ENCODE measurements at regions not wholly inside any gene's neighbourhood (a gene's known extent, or its start where the extent isn't known, plus 50 kb on each side); places are given as distances from the start of the nearest gene placed in this dataset.

- H3K4me1 ChIP-seq (ENCODE audit: control insufficient read depth in 1 of 2, extremely low read depth in 1 of 2, insufficient read depth in 2 of 2, low read length in 2 of 2): no peaks in the 10 kb centered on the region
- H3K4me3 ChIP-seq (ENCODE audit: control insufficient read depth in 1 of 2, extremely low read depth in 1 of 2, low read length in 1 of 2): no peak overlapping the region
- H3K27me3 Mint-ChIP-seq: no peaks in the 10 kb centered on the region
- H3K4me3 Mint-ChIP-seq: no peak overlapping the region
- ATAC-seq (replicated peaks in 1 of 4) (no peak), DNase-seq (no peak)
- no peaks in the 10 kb centered on the region for H3K36me3 Mint-ChIP-seq
- ChIA-PET POLR2A (no interaction called here), CTCF (no interaction called here)
- H3K27ac Mint-ChIP-seq: no peak overlapping the region
- H3K27ac ChIP-seq (ENCODE audit: low read length): no peak overlapping the region
- no peaks in the 10 kb centered on the region for H3K27me3 ChIP-seq (replicated peaks in 1 of 2; ENCODE audit: control insufficient read depth in 2 of 2, extremely low read depth in 1 of 2, insufficient read depth in 2 of 2, low read length in 1 of 2)
- H3K36me3 ChIP-seq (ENCODE audit: control insufficient read depth in 2 of 2, extremely low read depth in 1 of 2, insufficient read depth in 1 of 2, low read length in 1 of 2): no peaks in the 10 kb centered on the region
- peaks cover 0 to 12% (median 7%) of the 10 kb centered on the region in 3 donors for H3K9me3 Mint-ChIP-seq
- no peaks in the 10 kb centered on the region for H3K4me1 Mint-ChIP-seq
- WGBS (ENCODE audit: insufficient coverage): 60% methylated on average over 1 of the region's 5 CpGs
- H3K9me3 ChIP-seq: no peaks in the 10 kb centered on the region
These were observed 313.9 kb upstream of the SALL1 start for GRCh38 chr16:51464996-51465395.

GRCh38 chr16:51461255-51461654, 310.2 kb upstream of the SALL1 start:
- H3K36me3 Mint-ChIP-seq: no peaks in the 10 kb centered on the region
- H3K4me1 Mint-ChIP-seq: no peaks in the 10 kb centered on the region
- CTCF ChIA-PET: no interaction called here
- H3K27me3 Mint-ChIP-seq: no peaks in the 10 kb centered on the region
- Histone ChIP-seq H3K9me3 (no peaks in the 10 kb centered on the region), H3K36me3 (ENCODE audit: control insufficient read depth in 2 of 2, extremely low read depth in 1 of 2, insufficient read depth in 1 of 2, low read length in 1 of 2) (no peaks in the 10 kb centered on the region), H3K27me3 (replicated peaks in 1 of 2; ENCODE audit: control insufficient read depth in 2 of 2, extremely low read depth in 1 of 2, insufficient read depth in 2 of 2, low read length in 1 of 2) (no peaks in the 10 kb centered on the region), H3K4me3 (ENCODE audit: control insufficient read depth in 1 of 2, extremely low read depth in 1 of 2, low read length in 1 of 2) (no peak overlapping the region), H3K27ac (ENCODE audit: low read length) (no peak overlapping the region), H3K4me1 (ENCODE audit: control insufficient read depth in 1 of 2, extremely low read depth in 1 of 2, insufficient read depth in 2 of 2, low read length in 2 of 2) (no peaks in the 10 kb centered on the region)
- H3K27ac Mint-ChIP-seq: no peak overlapping the region
- ATAC-seq (replicated peaks in 1 of 4) (no peak), DNase-seq (no peak)
- H3K9me3 Mint-ChIP-seq: peaks cover 3 to 18% (median 9%) of the 10 kb centered on the region in 3 donors
- H3K4me3 Mint-ChIP-seq: no peak overlapping the region
- POLR2A ChIA-PET: no interaction called here
- 44% methylated on average over 1 of the region's 4 CpGs for WGBS (ENCODE audit: insufficient coverage)

- H3K27me3 Mint-ChIP-seq: no peaks in the 10 kb centered on the region
- peaks cover 6 to 15% (median 10%) of the 10 kb centered on the region in 3 donors for H3K9me3 Mint-ChIP-seq
- H3K4me1 Mint-ChIP-seq: no peaks in the 10 kb centered on the region
- no peak overlapping the region for H3K4me3 Mint-ChIP-seq
- no peaks in the 10 kb centered on the region for H3K9me3 ChIP-seq
- no peak for ATAC-seq (replicated peaks in 1 of 4)
- no peaks in the 10 kb centered on the region for H3K27me3 ChIP-seq (replicated peaks in 1 of 2; ENCODE audit: control insufficient read depth in 2 of 2, extremely low read depth in 1 of 2, insufficient read depth in 2 of 2, low read length in 1 of 2)
- WGBS (ENCODE audit: insufficient coverage): 100% methylated on average over 3 of the region's 11 CpGs
- no peaks in the 10 kb centered on the region for H3K36me3 ChIP-seq (ENCODE audit: control insufficient read depth in 2 of 2, extremely low read depth in 1 of 2, insufficient read depth in 1 of 2, low read length in 1 of 2)
- H3K27ac Mint-ChIP-seq: no peak overlapping the region
- no peaks in the 10 kb centered on the region for H3K4me1 ChIP-seq (ENCODE audit: control insufficient read depth in 1 of 2, extremely low read depth in 1 of 2, insufficient read depth in 2 of 2, low read length in 2 of 2)
- POLR2A ChIA-PET: no interaction called here
- H3K36me3 Mint-ChIP-seq: no peaks in the 10 kb centered on the region
- CTCF ChIA-PET: no interaction called here
- H3K4me3 ChIP-seq (ENCODE audit: control insufficient read depth in 1 of 2, extremely low read depth in 1 of 2, low read length in 1 of 2): no peak overlapping the region
- no peak overlapping the region for H3K27ac ChIP-seq (ENCODE audit: low read length)
- no peak for DNase-seq
These were observed 307.5 kb upstream of the SALL1 start for GRCh38 chr16:51458356-51459140.

DNA sequence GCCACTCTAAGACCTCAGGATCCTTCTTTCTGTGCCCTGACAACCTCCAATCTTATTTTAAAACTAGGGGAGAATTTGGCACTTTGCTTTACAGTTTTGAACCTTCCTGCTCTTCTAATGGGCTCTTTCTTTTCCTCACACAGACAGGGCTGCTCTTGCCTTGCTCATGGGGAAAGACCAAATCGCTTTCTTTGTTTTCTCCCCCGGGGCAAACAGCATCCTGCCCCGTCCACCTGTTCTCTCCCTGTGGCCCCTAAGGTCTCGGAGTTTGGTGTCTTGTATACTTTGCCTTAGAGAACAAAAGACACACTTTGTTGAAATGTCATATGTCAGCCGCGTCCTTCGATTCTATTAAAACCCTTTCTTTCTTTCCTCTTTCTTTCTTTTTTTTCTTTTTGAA, 306.7 kb upstream of the SALL1 start:
- H3K36me3 ChIP-seq (ENCODE audit: control insufficient read depth in 2 of 2, extremely low read depth in 1 of 2, insufficient read depth in 1 of 2, low read length in 1 of 2): no peaks in the 10 kb centered on the region
- ATAC-seq (replicated peaks in 1 of 4) (no peak), DNase-seq (no peak)
- Mint-ChIP-seq H3K36me3 (no peaks in the 10 kb centered on the region), H3K27me3 (no peaks in the 10 kb centered on the region), H3K4me3 (no peak overlapping the region), H3K9me3 (peaks cover 2 to 14% (median 12%) of the 10 kb centered on the region in 3 donors), H3K27ac (no peak overlapping the region), H3K4me1 (no peaks in the 10 kb centered on the region)
- H3K4me3 ChIP-seq (ENCODE audit: control insufficient read depth in 1 of 2, extremely low read depth in 1 of 2, low read length in 1 of 2): no peak overlapping the region
- ChIA-PET CTCF (no interaction called here), POLR2A (no interaction called here)
- 59% methylated on average over 3 of the region's 7 CpGs for WGBS (ENCODE audit: insufficient coverage)
- no peak overlapping the region for H3K27ac ChIP-seq (ENCODE audit: low read length)
- H3K27me3 ChIP-seq (replicated peaks in 1 of 2; ENCODE audit: control insufficient read depth in 2 of 2, extremely low read depth in 1 of 2, insufficient read depth in 2 of 2, low read length in 1 of 2): no peaks in the 10 kb centered on the region
- no peaks in the 10 kb centered on the region for H3K9me3 ChIP-seq
- no peaks in the 10 kb centered on the region for H3K4me1 ChIP-seq (ENCODE audit: control insufficient read depth in 1 of 2, extremely low read depth in 1 of 2, insufficient read depth in 2 of 2, low read length in 2 of 2)

DNA sequence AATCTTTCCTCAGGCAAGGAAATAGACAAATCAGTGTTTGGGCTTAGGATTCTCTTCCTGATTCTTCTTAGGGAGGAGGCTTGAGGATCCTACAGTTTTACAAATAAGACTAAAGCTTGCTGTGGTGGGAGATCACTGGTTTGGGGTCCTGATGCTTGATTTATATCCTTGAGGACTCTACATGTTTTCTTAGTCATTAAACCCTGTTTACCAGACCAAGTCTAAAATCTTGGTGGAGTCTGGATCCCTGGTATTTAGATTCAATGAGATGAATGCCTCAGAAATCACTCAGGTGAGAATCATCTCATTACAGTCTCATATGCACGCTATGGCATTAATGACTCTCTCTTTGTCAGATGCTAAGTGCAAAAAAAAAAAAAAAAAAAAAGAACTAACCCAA, 304.3 kb upstream of the SALL1 start:
- no peaks in the 10 kb centered on the region for H3K4me1 ChIP-seq (ENCODE audit: control insufficient read depth in 1 of 2, extremely low read depth in 1 of 2, insufficient read depth in 2 of 2, low read length in 2 of 2)
- POLR2A ChIA-PET: interaction anchor here in 1 of 2 donors (0.7 kb wide), 1 partner anchor 103 kb away, joined by 5 read pairs; no protein-coding TSS in a partner anchor
- Mint-ChIP-seq H3K4me3 (no peak overlapping the region), H3K27ac (no peak overlapping the region), H3K9me3 (peaks cover 2 to 14% (median 12%) of the 10 kb centered on the region in 3 donors), H3K4me1 (no peaks in the 10 kb centered on the region), H3K36me3 (no peaks in the 10 kb centered on the region), H3K27me3 (no peaks in the 10 kb centered on the region)
- no peaks in the 10 kb centered on the region for H3K27me3 ChIP-seq (replicated peaks in 1 of 2; ENCODE audit: control insufficient read depth in 2 of 2, extremely low read depth in 1 of 2, insufficient read depth in 2 of 2, low read length in 1 of 2)
- H3K4me3 ChIP-seq (ENCODE audit: control insufficient read depth in 1 of 2, extremely low read depth in 1 of 2, low read length in 1 of 2): no peak overlapping the region
- CTCF ChIA-PET: no interaction called here
- no CpG with 5 or more reads among the region's 1 CpG for WGBS (ENCODE audit: insufficient coverage)
- H3K36me3 ChIP-seq (ENCODE audit: control insufficient read depth in 2 of 2, extremely low read depth in 1 of 2, insufficient read depth in 1 of 2, low read length in 1 of 2): no peaks in the 10 kb centered on the region
- no peak overlapping the region for H3K27ac ChIP-seq (ENCODE audit: low read length)
- H3K9me3 ChIP-seq: no peaks in the 10 kb centered on the region
- no peak for ATAC-seq (replicated peaks in 1 of 4)
- DNase-seq: no peak

DNA sequence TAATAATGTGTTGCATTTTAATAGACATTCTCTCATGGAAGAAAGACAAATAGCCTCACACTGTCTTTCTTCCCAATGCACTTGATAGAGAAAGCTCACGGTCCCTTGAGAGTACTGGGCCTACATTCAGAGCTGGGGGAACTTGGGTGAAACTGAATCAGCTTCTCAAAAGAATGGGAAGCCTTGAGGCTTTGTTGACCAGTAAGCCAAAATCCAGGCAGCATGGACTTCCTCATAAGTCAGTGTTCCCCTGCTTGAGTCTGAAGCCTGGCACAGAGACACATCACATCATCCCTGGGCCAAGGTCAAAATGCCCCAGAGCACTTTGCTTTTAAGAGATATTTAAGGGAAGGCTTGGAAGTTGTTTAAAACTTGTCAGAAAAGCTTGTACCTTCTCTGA, 302.2 kb upstream of the SALL1 start:
- ChIA-PET CTCF (no interaction called here), POLR2A (no interaction called here)
- H3K27me3 ChIP-seq (replicated peaks in 1 of 2; ENCODE audit: control insufficient read depth in 2 of 2, extremely low read depth in 1 of 2, insufficient read depth in 2 of 2, low read length in 1 of 2): no peaks in the 10 kb centered on the region
- Mint-ChIP-seq H3K4me3 (no peak overlapping the region), H3K36me3 (no peaks in the 10 kb centered on the region), H3K4me1 (no peaks in the 10 kb centered on the region), H3K9me3 (peaks cover 2 to 14% (median 12%) of the 10 kb centered on the region in 3 donors), H3K27ac (no peak overlapping the region), H3K27me3 (no peaks in the 10 kb centered on the region)
- DNase-seq: no peak
- H3K4me3 ChIP-seq (ENCODE audit: control insufficient read depth in 1 of 2, extremely low read depth in 1 of 2, low read length in 1 of 2): no peak overlapping the region
- no peaks in the 10 kb centered on the region for H3K4me1 ChIP-seq (ENCODE audit: control insufficient read depth in 1 of 2, extremely low read depth in 1 of 2, insufficient read depth in 2 of 2, low read length in 2 of 2)
- no peak for ATAC-seq (replicated peaks in 1 of 4)
- no peaks in the 10 kb centered on the region for H3K36me3 ChIP-seq (ENCODE audit: control insufficient read depth in 2 of 2, extremely low read depth in 1 of 2, insufficient read depth in 1 of 2, low read length in 1 of 2)
- no peak overlapping the region for H3K27ac ChIP-seq (ENCODE audit: low read length)
- WGBS (ENCODE audit: insufficient coverage): no CpG with 5 or more reads among the region's 1 CpG
- no peaks in the 10 kb centered on the region for H3K9me3 ChIP-seq
